ENCODE measurements at regions not wholly inside any gene's neighbourhood (a gene's known extent, or its start where the extent isn't known, plus 50 kb on each side); places are given as distances from the start of the nearest gene placed in this dataset.

DNA sequence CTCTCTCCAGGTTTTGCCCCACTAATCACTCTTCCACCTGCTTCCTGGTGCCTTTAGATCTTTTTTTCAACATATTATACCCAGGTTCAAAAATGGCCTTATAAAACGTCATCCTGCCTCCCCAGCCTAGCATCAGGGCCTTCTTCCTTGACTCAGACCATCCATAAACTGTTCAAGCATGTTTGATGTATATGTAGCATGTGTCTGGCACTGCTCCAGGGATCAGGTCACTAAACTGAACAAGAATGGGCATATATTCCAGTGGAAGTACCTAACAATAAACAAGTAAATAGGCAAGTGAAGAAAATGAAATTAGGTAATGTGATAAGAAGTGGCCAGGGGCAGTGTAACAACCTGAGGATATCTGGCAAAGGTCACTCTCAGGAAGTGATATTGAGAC lies 141.2 kb downstream of the TRIB2 start:
- H3K9ac ChIP-seq (ENCODE audit: insufficient read depth in 1 of 2, low read depth in 2 of 2, low read length in 2 of 2), result no peak overlapping the region
- no peak overlapping the region for H3K27ac ChIP-seq (ENCODE audit: extremely low read depth, low read depth, low read length)
- DNase-seq (ENCODE audit: extremely low read depth in 1 of 4, low spot score in 3 of 4), result no peak
- H4K20me1 ChIP-seq (replicated peaks; ENCODE audit: control insufficient read depth, insufficient read depth, low read length), result no peaks in the 10 kb centered on the region
- intact Hi-C loops (cut with micrococcal nuclease) (no loop called here), in situ Hi-C loops (cut with MboI) (no loop called here)
- H3K36me3 ChIP-seq (ENCODE audit: control insufficient read depth, insufficient read depth, low read length), result no peaks in the 10 kb centered on the region
- H3K4me2 ChIP-seq (ENCODE audit: insufficient read depth, low read length), result no peak overlapping the region
- CTCF ChIA-PET (ENCODE audit: low intra/inter-chr PET ratio), result no interaction called here
- ATAC-seq, result no peak
- BruUV-seq (replicated peaks), result no TSS peak
- no peaks in the 10 kb centered on the region for H3K9me1 ChIP-seq (ENCODE audit: control insufficient read depth, insufficient read depth, low read length)
- H3K9me3 ChIP-seq (replicated peaks; ENCODE audit: control insufficient read depth, insufficient read depth, low read depth, low read length), result no peaks in the 10 kb centered on the region
- no peak overlapping the region for H2AFZ ChIP-seq (ENCODE audit: low read depth, low read length)
- POLR2A ChIA-PET, result no interaction called here
- no peak for FAIRE-seq
- TF ChIP-seq NFRKB (IDR thresholded peaks at IDR 0.05; ENCODE audit: low read depth), result no peak
- no peak for TF ChIP-seq ZNF699 (CRISPR knock-in tag; IDR thresholded peaks at IDR 0.05; ENCODE audit: insufficient replicate concordance)
- TF ChIP-seq FOXP1 (CRISPR knock-in tag; IDR thresholded peaks at IDR 0.05), result no peak
- TF ChIP-seq FOSL1 (tag; conservative IDR thresholded peaks at IDR 0.05), result no peak
- TF ChIP-seq EHMT2 (IDR thresholded peaks at IDR 0.05), result no peak
- TF ChIP-seq ELF1 (tag; IDR thresholded peaks at IDR 0.05), result no peak
- no peak for TF ChIP-seq MECOM (CRISPR knock-in tag; IDR thresholded peaks at IDR 0.05)
- no peak for TF ChIP-seq ESRRA (IDR thresholded peaks at IDR 0.05; ENCODE audit: borderline replicate concordance, low read depth)
- no peak for TF ChIP-seq ZNF212 (CRISPR knock-in tag; IDR thresholded peaks at IDR 0.05)
- TF ChIP-seq ZNF239 (CRISPR knock-in tag; IDR thresholded peaks at IDR 0.05), result no peak
- TF ChIP-seq KAT2B (IDR thresholded peaks at IDR 0.05; ENCODE audit: low read depth, low read length), result no peak
- no peak for TF ChIP-seq KLF6 (CRISPR knock-in tag; IDR thresholded peaks at IDR 0.05; ENCODE audit: borderline replicate concordance)
- no peak for TF ChIP-seq ZNF384 (IDR thresholded peaks at IDR 0.05; ENCODE audit: low read depth, low read length)
- no peak for TF ChIP-seq NFATC3 (IDR thresholded peaks at IDR 0.05)
- TF ChIP-seq RBM14 (IDR thresholded peaks at IDR 0.05; ENCODE audit: borderline replicate concordance, insufficient read depth, low read depth, low read length), result no peak
- TF ChIP-seq, protein P1, sequence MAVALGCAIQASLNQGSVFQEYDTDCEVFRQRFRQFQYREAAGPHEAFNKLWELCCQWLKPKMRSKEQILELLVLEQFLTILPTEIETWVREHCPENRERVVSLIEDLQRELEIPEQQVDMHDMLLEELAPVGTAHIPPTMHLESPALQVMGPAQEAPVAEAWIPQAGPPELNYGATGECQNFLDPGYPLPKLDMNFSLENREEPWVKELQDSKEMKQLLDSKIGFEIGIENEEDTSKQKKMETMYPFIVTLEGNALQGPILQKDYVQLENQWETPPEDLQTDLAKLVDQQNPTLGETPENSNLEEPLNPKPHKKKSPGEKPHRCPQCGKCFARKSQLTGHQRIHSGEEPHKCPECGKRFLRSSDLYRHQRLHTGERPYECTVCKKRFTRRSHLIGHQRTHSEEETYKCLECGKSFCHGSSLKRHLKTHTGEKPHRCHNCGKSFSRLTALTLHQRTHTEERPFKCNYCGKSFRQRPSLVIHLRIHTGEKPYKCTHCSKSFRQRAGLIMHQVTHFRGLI (CRISPR knock-in tag; IDR thresholded peaks at IDR 0.05), result no peak
- no peak overlapping the region for H3K4me3 ChIP-seq
- no peaks in the 10 kb centered on the region for H3K27me3 ChIP-seq (ENCODE audit: control insufficient read depth in 2 of 2, insufficient read depth in 2 of 2, low read length in 2 of 2)
- H3K4me1 ChIP-seq (replicated peaks in 1 of 2; ENCODE audit: control insufficient read depth in 2 of 2, insufficient read depth in 2 of 2, low read length in 2 of 2), result no peaks in the 10 kb centered on the region; a peak in 1 of 5 replicates
- 0% methylated on average over 1 of the region's 1 CpG for WGBS (ENCODE audit: insufficient coverage, low coverage, missing lambda C conversion rate)
- no peaks in the 10 kb centered on the region for H3K79me2 ChIP-seq (ENCODE audit: control insufficient read depth, insufficient read depth, low read length)
